MM.1S (cell line): ENCODE measurements at regions not wholly inside any gene's neighbourhood (a gene's known extent, or its start where the extent isn't known, plus 50 kb on each side); places are given as distances from the start of the nearest gene placed in this dataset.

Source experiments
- CTCF ChIP-seq: fragments of 300-600 bp; sonication (generic); IDR thresholded peaks from 2 replicates; pipeline ENCODE4 v1.5.1; 2016; ENCODE audit warnings: antibody characterized with exemption, low read length, mixed read lengths
- EZH2 ChIP-seq: fragments of 300-600 bp; sonication (generic); optimal IDR thresholded peaks from 2 replicates; pipeline ENCODE3; 2017; ENCODE audit warnings: low read depth, mild to moderate bottlenecking, antibody characterized with exemption, low read length, mixed read lengths
- EZH2phosphoT487 ChIP-seq: fragments of 300-600 bp; sonication (generic); IDR thresholded peaks from 2 replicates; pipeline ENCODE4 v1.6.1; 2018; ENCODE audit warnings: antibody characterized with exemption, low read length

GRCh38 chr18:28571929-28572328 is 395.0 kb upstream of the CDH2 start:
- no peak for TF ChIP-seq CTCF
- no peak for TF ChIP-seq EZH2
- no peak for TF ChIP-seq EZH2phosphoT487
